ENCODE measurements at regions not wholly inside any gene's neighbourhood (a gene's known extent, or its start where the extent isn't known, plus 50 kb on each side); places are given as distances from the start of the nearest gene placed in this dataset.

DNA sequence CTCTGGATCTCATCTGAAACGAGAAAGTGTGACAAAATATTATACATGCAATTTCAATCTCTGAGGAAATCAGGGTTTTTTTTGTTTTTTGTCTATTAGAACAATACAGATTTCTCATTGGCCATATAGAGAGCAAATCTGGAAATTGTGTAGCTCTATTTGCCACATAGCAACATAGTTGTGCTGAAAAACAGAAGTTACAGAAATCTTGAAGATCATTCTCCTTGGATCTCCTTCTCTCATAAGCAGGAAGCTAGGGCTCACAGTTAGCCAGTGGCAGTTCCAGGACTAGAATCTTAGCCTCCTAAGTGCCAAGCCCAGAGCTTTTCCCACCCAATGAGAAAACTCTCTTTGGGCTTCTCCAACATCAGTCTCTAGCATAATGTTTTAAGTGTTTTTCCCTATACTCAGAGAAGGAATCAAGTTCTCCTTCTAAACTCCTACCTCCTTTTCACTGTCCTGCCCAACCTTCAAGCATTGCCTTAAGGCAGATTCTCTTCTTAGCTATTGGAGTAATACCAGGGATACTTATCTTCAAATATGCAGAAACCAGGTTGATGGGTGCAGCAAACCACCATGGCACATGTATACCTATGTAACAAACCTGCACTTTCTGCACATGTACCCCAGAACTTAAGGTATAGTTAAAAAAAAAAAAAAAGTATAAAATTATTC, 211.6 kb downstream of the ALDH8A1 start:
- no peak for DNase-seq

DNA sequence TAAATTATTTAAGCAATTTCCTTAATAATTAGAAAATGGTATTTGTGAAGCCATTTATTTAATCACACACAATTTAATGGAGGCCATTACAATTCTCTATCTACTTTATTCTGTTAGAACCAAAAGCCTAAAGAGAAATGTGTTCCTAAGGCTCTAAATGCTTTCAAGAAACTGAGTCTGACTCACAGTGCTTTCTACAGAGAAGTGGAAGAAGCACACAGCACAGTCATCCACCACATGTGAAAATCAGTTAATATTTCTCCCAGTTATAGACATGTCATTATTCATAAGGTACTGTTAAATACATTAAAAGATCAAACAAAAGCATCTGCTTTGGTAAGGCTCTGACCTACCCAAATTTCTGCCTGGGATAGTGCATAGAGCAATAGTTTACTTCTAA, 214.4 kb downstream of the ALDH8A1 start:
- no peak for DNase-seq

DNA sequence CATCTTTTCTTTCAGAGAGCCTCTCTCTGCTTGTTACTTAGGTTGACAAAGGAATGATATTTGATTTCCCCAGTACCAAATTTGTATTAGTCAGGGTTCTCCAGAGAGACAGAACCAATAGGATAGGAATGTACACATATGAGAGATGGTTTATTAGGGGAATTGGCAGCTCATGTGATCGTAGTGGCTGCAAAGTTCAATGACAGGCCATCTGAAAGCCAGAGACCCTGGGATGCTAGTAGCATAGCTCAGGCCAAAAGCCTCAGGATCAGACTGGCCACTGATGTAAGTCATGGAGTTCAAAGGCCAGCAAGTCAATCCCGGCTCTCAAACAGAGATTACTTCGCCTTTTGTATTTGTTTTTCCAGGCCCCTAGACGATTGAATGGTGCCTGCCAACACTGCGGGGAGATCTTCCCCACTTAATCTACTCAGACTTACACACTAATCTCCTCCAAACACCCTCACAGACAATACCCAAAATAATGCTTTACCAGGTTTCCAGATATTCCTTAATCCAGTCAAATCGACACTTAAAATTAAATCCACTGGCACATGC, 215.5 kb downstream of the ALDH8A1 start:
- no peak for DNase-seq

- no peak for DNase-seq
These were observed 216.1 kb downstream of the ALDH8A1 start for GRCh38 chr6:134733801-134734200.

DNA sequence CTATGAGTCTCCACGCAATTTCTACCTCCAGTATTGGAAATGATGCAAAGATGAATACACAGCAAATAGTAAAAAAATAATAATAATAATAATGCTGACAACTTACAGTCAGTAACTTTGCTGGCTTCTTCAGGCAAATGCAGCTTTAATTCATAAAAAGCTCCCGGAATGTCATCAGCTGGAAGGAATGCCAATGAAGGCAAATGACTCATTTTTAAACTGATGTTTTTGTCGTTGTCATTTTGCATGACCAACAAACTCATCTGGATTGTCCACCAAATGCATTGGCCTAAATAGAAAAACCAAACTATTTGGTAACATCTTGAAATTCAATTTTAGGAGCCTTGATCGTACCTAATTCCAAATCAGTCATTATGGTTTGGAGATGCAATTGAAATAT, 217.1 kb downstream of the ALDH8A1 start:
- no peak for DNase-seq

- DNase-seq, result no peak
These were observed 218.3 kb downstream of the ALDH8A1 start for GRCh38 chr6:134731615-134732014.

DNA sequence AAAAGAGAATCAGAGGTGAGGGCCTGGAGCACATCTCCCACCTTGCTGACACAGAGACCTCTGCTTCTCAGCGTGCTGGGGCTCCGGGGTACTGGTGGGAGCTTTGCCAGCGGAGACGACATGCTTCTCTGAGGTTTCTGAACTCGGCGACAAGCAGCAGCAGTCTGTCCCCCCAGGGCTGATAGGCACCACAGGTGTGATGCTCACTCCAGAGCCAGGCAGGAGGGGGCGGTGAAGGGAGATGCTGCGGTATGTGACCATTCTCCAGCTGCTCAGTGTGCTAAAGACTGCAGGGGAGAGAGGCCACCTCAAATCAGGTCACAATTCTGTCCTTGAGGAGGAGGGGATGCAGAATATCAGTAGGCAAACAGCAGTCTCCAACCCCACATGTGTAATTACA, 219.9 kb downstream of the ALDH8A1 start:
- no peak for DNase-seq

DNA sequence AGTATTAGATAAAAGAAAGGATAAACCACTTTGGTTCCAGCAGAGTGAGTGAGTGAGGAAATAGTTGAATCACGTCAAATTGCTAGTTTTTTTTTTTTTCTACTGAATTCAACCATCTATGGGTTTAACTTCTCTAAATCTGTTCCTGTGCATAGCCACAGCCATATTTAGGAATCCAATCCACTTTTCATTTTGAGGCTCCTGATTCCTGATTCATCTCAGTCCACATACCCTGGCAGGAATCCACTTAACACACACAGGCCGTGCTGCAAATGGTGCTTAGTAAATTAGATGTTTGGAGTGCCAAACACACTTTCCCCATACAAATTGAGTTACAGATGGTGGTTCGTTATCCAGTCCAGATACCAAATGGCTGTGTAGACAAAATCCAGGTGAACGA, 220.3 kb downstream of the ALDH8A1 start:
- no peak for DNase-seq

GRCh38 chr6:134727081-134727480, 222.8 kb downstream of the ALDH8A1 start:
- no peak for DNase-seq

- no peak for DNase-seq
These were observed 224.3 kb downstream of the ALDH8A1 start for GRCh38 chr6:134725590-134725989.

GRCh38 chr6:134724771-134725340, 225.0 kb downstream of the ALDH8A1 start:
- no peak for DNase-seq

DNA sequence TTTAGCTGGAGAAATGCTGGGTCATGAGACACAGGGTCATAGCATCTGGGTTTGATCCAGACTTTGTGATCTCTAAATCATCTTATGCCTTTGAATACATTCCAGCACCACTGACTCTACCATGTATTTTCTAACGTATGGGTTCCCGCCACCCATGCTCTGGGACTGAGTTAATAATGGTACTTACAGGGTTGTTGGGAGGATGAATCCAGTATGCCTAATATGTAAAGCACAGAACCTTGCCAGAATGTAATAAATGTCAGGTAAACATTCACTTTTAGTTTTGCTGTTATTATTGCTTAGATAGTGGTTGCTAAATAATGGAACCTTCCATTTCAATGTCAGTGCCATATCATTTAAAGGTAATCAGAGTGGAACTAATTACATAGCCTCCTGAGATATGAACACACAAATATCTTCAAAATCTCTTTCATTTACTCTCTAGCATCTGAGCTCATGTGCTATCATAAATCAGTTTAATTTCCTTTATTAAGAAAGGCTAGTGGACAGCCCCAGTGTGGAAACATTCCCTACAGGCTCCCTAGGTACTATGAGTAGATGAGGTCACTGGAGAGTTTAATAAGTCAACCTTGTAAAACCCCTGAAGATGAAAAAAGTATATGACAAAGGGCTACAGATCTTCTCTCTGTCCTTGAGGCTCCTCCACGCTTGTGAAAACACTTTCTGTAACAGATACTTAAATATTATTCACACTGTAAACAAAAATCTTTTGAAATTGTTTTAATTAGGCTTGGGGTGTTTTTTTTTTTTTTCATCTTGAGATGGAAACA, 226.6 kb downstream of the ALDH8A1 start:
- no peak for DNase-seq

GRCh38 chr6:134722200-134722870, 227.6 kb downstream of the ALDH8A1 start:
- no peak for DNase-seq

DNA sequence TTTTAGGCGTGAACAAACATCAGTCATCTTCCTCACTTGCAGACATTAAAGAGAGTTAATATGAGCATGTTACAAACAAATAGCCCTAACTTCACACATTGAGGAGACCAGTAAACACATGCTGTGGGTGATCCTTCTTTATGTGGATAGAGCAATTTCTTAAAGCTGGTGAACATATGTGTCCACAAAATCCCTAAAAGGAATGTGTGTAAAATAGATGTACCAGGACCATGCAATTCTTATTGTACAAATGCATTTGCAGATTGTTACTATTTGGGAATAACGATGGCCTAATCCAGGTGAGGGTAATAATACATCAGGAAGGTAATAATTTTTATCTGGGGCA, 228.9 kb downstream of the ALDH8A1 start:
- no peak for DNase-seq

- DNase-seq, result no peak
These were observed 229.4 kb downstream of the ALDH8A1 start for GRCh38 chr6:134720353-134721059.

DNA sequence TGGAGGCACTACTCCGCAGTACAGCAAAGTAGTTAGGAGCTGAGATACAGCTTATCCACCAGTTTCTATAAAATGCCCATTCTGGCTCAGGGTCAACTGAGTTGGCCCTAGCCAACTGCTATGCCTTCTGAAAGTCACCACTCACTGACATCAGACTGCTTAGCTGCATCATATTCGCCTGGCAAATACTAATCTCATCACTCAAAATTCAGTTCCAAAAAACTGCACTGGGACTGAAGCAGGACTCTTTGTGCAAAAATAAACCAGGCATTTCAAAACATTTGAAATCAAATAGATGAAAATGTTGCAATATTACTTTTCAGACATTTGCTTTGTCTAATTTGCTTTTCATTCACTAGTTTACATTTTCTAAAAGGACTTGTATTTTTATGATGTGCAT, 230.0 kb downstream of the ALDH8A1 start:
- DNase-seq, result no peak

DNA sequence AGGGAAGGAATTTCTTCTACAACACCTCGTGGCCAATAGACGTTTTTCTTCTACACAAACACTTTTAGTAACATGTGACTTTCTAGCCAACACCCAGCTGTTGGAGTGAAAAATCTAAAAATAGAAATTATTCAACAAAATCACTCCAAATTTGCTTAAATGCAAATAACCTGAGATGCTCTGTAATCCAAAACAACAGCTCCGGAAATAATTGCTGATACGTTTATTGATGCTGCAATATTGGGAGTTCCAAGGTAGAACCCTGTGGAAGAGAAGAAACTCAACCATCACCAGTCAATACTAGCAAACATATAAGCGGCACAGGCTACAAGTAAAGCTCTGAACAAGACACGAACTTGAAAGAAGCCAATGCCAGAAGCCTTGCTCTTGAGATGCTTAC, 230.6 kb downstream of the ALDH8A1 start:
- no peak for DNase-seq

GRCh38 chr6:134714679-134715078, 235.2 kb downstream of the ALDH8A1 start:
- no peak for DNase-seq

- DNase-seq, result no peak
These were observed 235.8 kb downstream of the ALDH8A1 start for GRCh38 chr6:134714113-134714512.

GRCh38 chr6:134712311-134712710, 237.6 kb downstream of the ALDH8A1 start:
- no peak for DNase-seq

DNA sequence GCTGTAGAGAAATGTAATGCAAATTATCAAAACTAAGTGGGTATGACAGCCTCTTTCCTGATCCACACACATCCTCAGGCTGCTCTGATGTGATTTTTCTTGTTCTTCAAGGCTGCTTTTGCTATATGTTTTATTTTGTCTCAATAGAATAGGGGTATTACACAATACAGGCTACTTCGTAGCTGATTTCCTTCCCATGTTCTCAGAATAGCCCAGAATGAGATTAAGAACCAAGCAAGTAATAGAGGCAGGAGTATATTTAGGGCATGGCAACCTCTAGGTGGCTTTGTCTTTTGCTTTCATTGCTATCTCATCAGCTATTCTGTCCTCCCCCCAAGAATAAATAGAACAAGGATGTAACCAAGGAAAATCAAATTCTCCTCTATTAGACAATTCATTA, 241.8 kb downstream of the ALDH8A1 start:
- DNase-seq, result no peak

DNA sequence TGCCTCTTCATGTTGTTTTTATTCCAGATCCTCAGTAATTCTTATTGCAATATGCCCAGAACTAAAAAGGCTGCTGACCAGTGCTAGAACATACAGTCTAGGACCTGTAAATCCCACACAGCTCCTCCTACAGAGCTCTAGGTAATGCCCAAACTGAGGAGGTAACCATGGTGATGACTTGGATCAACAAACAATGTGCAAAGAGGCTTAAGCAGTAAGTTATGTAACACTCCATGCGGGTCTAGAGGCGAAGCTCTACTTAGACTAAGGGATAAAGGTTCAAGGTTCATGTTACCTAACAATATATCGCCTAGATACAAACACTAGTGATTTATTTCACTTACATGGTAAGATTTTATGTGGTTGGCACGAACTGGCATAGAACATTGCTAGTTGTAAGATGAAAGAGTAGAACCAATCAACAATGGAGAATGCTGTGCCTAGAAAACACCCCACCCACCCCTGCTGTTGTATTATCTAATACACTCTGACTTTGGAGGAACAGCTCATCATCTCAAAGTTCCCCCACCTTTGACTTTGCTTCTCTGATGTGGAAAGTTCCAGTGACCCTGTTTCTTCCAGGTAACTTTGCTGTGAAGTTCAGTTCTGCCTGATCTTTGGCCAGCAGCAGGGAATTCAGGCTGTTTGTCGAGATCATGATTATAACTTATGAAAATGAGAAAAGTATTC, 242.4 kb downstream of the ALDH8A1 start:
- DNase-seq, result no peak
